ENCODE measurements at regions not wholly inside any gene's neighbourhood (a gene's known extent, or its start where the extent isn't known, plus 50 kb on each side); places are given as distances from the start of the nearest gene placed in this dataset.

DNA sequence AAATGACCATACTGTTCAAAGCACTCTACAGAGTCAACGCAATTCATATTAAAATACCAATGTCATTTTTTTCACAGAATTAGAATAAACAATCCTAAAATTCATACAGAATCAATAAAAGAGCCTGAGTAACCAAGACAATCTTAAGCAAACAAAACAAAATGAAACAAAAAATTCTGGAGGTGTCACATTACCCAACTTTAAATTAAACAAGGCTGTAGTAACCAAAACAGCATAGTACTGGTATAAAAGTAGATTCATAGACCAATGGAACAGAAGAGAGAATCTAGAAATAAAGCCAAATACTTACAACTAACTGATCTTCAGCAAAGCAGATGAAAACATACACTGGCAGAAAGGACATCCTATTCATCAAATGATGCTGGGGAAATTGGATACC is 346.9 kb upstream of the JAG1 start:
- Histone ChIP-seq H3K27ac (ENCODE audit: low read length) (no peak overlapping the region), H3K27me3 (ENCODE audit: control insufficient read depth, insufficient read depth) (no peaks in the 10 kb centered on the region), H3K9me3 (ENCODE audit: control insufficient read depth, low read length) (no peaks in the 10 kb centered on the region), H3K4me3 (ENCODE audit: low read length) (no peak overlapping the region), H3K4me1 (ENCODE audit: control insufficient read depth, insufficient read depth, low read length) (no peaks in the 10 kb centered on the region)
- ATAC-seq (no peak), DNase-seq (no peak)
- 93% methylated on average over 1 of the region's 1 CpG for WGBS
- intact Hi-C loops (cut with DNase I): no loop called here

DNA sequence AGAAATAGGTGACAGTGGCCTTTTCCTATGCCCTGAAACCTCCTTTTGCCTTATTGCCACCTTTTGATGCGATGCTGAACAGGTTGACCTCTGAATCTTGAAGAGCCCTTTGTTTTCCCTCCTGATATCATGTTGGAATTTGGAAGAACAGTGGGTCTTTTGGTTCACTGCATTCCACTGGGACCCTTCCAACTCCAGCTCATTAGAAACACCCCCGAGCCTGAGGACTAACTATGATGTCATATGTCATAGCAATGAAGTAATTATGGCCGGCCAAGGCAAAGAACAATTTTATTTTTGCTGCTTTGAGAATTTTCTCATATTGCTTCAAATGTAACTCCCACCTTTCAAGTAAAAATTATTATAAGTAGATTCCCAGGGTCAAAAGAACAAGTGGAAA is 353.4 kb upstream of the JAG1 start:
- intact Hi-C loops (cut with DNase I): no loop called here
- no peak overlapping the region for H3K4me3 ChIP-seq (ENCODE audit: low read length)
- no peak for ATAC-seq
- no peaks in the 10 kb centered on the region for H3K9me3 ChIP-seq (ENCODE audit: control insufficient read depth, low read length)
- no peaks in the 10 kb centered on the region for H3K27me3 ChIP-seq (ENCODE audit: control insufficient read depth, insufficient read depth)
- H3K4me1 ChIP-seq (ENCODE audit: control insufficient read depth, insufficient read depth, low read length): no peaks in the 10 kb centered on the region
- no peak overlapping the region for H3K27ac ChIP-seq (ENCODE audit: low read length)
- DNase-seq: no peak
- WGBS: 62% methylated on average over 3 of the region's 3 CpGs

DNA sequence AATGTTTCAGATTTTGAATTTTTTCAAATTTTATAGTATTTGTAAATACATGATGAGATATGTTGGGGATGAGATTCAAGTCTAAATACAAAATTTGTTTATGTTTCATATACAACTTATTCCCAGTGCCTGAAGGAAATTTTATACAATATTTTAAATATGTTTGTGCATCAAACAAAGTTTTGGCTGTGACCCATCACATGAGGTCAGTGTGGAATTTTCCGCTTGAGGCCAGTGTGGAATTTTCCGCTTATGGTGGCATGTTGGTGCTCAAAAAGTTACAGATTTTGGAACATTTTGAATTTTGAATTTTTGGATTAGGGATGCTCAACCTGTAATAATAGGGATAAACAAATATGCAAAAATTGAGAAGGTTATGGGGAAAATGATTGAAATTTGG is 356.6 kb upstream of the JAG1 start:
- no peak overlapping the region for H3K4me3 ChIP-seq (ENCODE audit: low read length)
- H3K27me3 ChIP-seq (ENCODE audit: control insufficient read depth, insufficient read depth): no peaks in the 10 kb centered on the region
- no peaks in the 10 kb centered on the region for H3K4me1 ChIP-seq (ENCODE audit: control insufficient read depth, insufficient read depth, low read length)
- WGBS: 98% methylated on average over 2 of the region's 2 CpGs
- no peak for DNase-seq
- H3K27ac ChIP-seq (ENCODE audit: low read length): no peak overlapping the region
- no peak for ATAC-seq
- intact Hi-C loops (cut with DNase I): no loop called here
- H3K9me3 ChIP-seq (ENCODE audit: control insufficient read depth, low read length): no peaks in the 10 kb centered on the region

DNA sequence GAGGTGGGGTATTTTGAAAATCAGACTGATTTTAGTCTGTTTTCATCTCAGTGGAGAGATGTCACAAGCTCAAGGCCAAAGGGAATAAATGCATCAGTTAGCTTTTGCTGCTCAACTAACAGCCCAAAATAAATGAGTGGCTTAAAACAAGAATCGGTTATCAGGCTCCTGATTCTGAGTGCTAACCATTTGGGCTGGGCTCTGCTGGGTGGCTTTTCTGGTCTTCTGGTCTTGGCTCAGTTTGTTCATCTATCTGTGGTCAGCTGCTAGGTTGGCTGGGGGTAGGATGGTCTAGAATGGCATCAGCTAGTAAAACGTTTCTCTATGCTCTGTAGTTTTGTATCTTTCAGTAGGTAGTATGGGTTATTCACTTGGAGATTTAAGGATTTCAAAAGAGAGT is 357.5 kb upstream of the JAG1 start:
- Histone ChIP-seq H3K27ac (ENCODE audit: low read length) (no peak overlapping the region), H3K27me3 (ENCODE audit: control insufficient read depth, insufficient read depth) (no peaks in the 10 kb centered on the region), H3K4me1 (ENCODE audit: control insufficient read depth, insufficient read depth, low read length) (no peaks in the 10 kb centered on the region), H3K4me3 (ENCODE audit: low read length) (no peak overlapping the region), H3K9me3 (ENCODE audit: control insufficient read depth, low read length) (no peaks in the 10 kb centered on the region)
- WGBS: 91% methylated on average over 2 of the region's 2 CpGs
- intact Hi-C loops (cut with DNase I): no loop called here
- DNase-seq: no peak
- ATAC-seq: no peak

DNA sequence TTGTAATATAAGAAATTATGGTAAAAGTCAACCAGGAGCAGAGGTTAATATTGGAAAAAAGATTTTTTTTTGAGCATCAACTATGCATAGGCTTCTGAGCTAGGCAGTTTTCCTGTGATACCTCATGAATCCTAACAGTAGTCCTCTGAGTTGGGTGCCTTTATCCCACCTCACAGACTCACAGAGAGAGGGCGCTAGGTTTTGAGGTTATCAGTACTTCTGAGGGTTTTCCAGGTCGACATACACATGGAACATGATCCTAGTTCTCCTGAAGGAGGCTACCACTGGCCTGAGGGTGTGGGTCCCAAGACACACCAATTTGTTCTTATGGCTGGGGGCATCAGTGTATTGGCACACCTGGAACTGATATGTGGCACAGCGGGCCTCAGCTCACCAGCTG is 358.8 kb upstream of the JAG1 start:
- Histone ChIP-seq H3K27ac (ENCODE audit: low read length) (no peak overlapping the region), H3K9me3 (ENCODE audit: control insufficient read depth, low read length) (no peaks in the 10 kb centered on the region), H3K4me1 (ENCODE audit: control insufficient read depth, insufficient read depth, low read length) (no peaks in the 10 kb centered on the region), H3K27me3 (ENCODE audit: control insufficient read depth, insufficient read depth) (no peaks in the 10 kb centered on the region), H3K4me3 (ENCODE audit: low read length) (no peak overlapping the region)
- ATAC-seq (no peak), DNase-seq (no peak)
- 79% methylated on average over 3 of the region's 3 CpGs for WGBS
- intact Hi-C loops (cut with DNase I): no loop called here

DNA sequence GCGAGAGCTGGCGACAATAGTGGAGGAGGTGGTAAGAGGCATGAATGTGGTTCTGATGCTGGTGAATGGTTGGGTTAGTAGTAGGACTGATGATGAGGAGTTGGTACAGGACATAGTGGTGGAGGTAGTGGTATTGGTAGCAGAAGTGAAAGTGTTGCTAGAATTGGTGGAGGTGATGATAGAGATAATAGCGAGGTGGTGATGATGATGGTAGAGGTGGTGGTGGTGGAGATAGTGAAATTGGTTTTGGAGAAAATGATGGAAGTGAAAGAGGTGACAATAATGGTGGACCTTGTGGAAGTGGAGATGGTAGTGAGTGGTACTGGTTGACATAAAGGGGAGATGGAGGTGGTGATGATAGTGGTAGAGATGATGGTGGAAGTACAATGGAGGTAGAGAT is 360.2 kb upstream of the JAG1 start:
- intact Hi-C loops (cut with DNase I): no loop called here
- Histone ChIP-seq H3K27me3 (ENCODE audit: control insufficient read depth, insufficient read depth) (no peaks in the 10 kb centered on the region), H3K4me3 (ENCODE audit: low read length) (no peak overlapping the region), H3K4me1 (ENCODE audit: control insufficient read depth, insufficient read depth, low read length) (no peaks in the 10 kb centered on the region), H3K9me3 (ENCODE audit: control insufficient read depth, low read length) (no peaks in the 10 kb centered on the region), H3K27ac (ENCODE audit: low read length) (no peak overlapping the region)
- WGBS: 99% methylated on average over 3 of the region's 3 CpGs
- DNase-seq: no peak
- ATAC-seq: no peak

DNA sequence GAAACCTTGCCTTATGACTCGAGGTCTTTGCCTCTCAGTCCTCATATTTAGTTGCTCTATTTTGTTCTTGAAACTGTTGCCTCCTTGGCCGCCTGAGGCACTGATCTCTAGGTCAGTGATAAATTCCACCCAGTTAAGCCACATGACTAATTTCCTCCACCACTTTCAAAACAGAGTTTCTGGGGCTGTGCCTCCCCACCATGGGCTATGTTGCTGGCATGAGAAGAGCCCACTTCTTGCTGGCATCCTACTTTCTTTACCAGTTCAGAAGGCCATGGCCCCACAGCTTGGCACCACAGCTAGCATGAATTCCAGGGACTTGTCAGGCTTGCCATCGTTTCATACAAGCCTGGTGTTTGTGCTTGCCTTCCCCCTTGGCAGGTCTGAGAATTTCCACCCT is 361.4 kb upstream of the JAG1 start:
- WGBS: 74% methylated on average over 3 of the region's 3 CpGs
- H3K27ac ChIP-seq (ENCODE audit: low read length): no peak overlapping the region
- no peak for ATAC-seq
- no peaks in the 10 kb centered on the region for H3K4me1 ChIP-seq (ENCODE audit: control insufficient read depth, insufficient read depth, low read length)
- no peaks in the 10 kb centered on the region for H3K9me3 ChIP-seq (ENCODE audit: control insufficient read depth, low read length)
- H3K27me3 ChIP-seq (ENCODE audit: control insufficient read depth, insufficient read depth): no peaks in the 10 kb centered on the region
- H3K4me3 ChIP-seq (ENCODE audit: low read length): no peak overlapping the region
- intact Hi-C loops (cut with DNase I): no loop called here
- DNase-seq: no peak

DNA sequence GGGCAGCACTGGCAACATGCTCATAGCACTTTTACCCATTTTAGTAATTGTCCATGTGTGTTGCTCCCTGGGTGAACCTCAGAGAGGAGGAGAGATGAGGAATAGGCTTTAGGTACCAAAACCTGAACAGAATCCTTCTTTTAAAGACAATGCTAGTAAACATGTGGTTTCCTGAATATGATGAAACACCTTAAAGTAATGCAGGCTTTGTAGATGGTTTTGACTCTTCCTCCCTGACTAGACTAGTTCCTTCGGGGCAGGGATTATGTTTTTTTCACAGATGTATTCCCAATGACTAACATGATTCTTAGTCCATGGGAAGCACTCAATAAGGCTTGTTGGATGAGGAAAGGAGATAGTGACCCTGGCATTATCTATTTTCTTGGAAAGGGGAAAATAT is 367.6 kb upstream of the JAG1 start:
- no peaks in the 10 kb centered on the region for H3K27me3 ChIP-seq (ENCODE audit: control insufficient read depth, insufficient read depth)
- no peak for DNase-seq
- no peaks in the 10 kb centered on the region for H3K9me3 ChIP-seq (ENCODE audit: control insufficient read depth, low read length)
- no peak overlapping the region for H3K4me3 ChIP-seq (ENCODE audit: low read length)
- no peaks in the 10 kb centered on the region for H3K4me1 ChIP-seq (ENCODE audit: control insufficient read depth, insufficient read depth, low read length)
- WGBS: 91% methylated on average over 1 of the region's 1 CpG
- intact Hi-C loops (cut with DNase I): no loop called here
- ATAC-seq: no peak
- no peak overlapping the region for H3K27ac ChIP-seq (ENCODE audit: low read length)

DNA sequence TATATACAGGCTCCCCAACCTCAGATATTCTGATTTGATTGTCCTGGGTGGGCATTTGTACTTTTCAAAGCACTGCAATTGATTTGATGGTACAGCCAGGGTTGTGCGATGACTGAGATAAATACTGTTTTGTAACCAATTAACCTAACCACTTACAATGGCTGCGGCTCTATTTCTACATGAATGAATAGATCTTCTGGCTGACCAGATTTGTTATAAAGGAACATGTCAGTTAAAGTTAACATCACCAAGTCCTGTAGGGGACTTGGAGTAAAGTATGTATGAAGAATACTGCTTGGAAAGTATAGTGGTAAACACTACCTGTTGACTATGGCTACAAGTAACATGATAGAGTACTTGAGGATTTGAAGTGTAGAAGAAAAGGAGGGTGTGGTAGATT is 369.2 kb upstream of the JAG1 start:
- Histone ChIP-seq H3K4me1 (ENCODE audit: control insufficient read depth, insufficient read depth, low read length) (no peaks in the 10 kb centered on the region), H3K27me3 (ENCODE audit: control insufficient read depth, insufficient read depth) (no peaks in the 10 kb centered on the region), H3K9me3 (ENCODE audit: control insufficient read depth, low read length) (no peaks in the 10 kb centered on the region), H3K4me3 (ENCODE audit: low read length) (no peak overlapping the region), H3K27ac (ENCODE audit: low read length) (no peak overlapping the region)
- ATAC-seq: no peak
- intact Hi-C loops (cut with DNase I): no loop called here
- no peak for DNase-seq
- 94% methylated on average over 2 of the region's 2 CpGs for WGBS

DNA sequence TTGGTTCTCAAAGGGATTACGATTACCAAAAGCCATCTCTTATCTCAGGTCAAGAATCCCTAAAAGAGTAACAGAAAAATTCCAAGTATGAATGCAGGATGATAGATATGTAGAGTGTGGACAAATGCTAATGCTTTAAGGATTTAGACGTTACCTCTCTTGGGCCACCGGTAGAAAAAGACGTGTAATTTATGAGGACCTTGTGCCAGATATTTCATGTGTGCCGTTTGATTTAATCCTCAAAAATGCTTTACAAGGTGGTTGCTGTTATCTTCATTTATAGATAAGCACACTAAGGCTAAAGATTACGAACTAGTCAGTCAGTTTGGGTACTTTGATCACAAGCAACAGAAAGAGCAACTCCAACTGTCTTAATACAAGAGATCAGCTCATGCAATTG is 370.8 kb upstream of the JAG1 start:
- DNase-seq (no peak), ATAC-seq (no peak)
- no peaks in the 10 kb centered on the region for H3K4me1 ChIP-seq (ENCODE audit: control insufficient read depth, insufficient read depth, low read length)
- H3K9me3 ChIP-seq (ENCODE audit: control insufficient read depth, low read length): no peaks in the 10 kb centered on the region
- intact Hi-C loops (cut with DNase I): no loop called here
- H3K27ac ChIP-seq (ENCODE audit: low read length): no peak overlapping the region
- whole genome bisulfite sequencing: 78% methylated on average over 6 of the region's 6 CpGs
- no peaks in the 10 kb centered on the region for H3K27me3 ChIP-seq (ENCODE audit: control insufficient read depth, insufficient read depth)
- H3K4me3 ChIP-seq (ENCODE audit: low read length): no peak overlapping the region

DNA sequence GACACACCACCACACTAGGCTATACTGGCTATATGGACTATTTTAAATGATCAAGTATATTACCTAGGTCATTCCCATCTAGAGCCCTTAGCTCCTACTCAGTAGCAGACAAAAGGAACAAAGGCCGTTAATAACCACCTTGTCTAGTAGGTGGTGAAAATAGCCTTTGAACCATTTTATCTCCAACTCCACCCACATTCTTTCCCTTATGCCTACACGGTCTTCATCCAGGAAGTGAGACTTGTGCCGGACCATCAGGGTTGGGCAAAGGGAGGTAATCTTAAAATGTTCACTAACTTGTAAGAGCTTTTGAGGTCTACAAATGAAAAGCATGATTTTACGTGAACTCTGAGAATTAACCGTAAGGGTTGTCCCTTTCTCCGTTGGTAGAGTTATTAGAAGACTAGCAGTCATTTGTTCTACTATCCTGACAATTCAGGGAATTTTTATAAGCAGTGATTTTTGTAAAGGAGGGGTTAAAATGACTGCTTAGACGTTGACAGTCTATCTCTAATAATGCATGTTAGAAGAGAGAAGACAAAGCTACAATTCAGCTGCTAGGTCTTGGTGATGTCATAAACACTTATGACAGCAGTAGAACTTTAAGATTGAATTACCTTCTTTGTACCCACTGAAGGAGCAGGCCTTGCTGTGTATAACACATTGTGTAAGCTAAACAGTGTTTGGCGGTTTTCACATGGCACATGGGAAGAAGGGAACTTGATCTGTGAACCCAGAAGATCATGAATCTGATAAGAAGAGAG is 371.8 kb upstream of the JAG1 start:
- no peaks in the 10 kb centered on the region for H3K27me3 ChIP-seq (ENCODE audit: control insufficient read depth, insufficient read depth)
- no peak overlapping the region for H3K4me3 ChIP-seq (ENCODE audit: low read length)
- ATAC-seq (no peak), DNase-seq (no peak)
- no peaks in the 10 kb centered on the region for H3K9me3 ChIP-seq (ENCODE audit: control insufficient read depth, low read length)
- 87% methylated on average over 8 of the region's 8 CpGs for WGBS
- H3K27ac ChIP-seq (ENCODE audit: low read length): no peak overlapping the region
- H3K4me1 ChIP-seq (ENCODE audit: control insufficient read depth, insufficient read depth, low read length): no peaks in the 10 kb centered on the region
- intact Hi-C loops (cut with DNase I): no loop called here

DNA sequence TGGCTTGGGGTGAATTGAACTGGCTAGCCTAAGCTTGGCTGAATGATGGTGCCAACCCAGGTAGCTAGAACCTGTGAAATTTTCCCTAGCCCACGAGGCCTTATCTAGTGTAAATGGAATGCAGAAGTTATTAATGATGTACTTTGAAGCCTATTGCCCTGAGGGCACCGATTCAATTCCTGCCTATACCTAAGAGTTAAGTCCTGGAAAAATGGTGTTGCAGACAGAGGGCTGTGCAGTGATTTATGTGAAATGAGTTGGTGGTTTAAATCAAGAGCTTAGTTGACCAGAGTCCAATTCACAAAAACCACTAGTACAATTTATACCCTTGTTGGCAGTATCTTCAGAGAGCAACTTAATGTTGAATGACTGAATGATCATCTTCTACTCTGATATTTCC is 373.8 kb upstream of the JAG1 start:
- DNase-seq (no peak), ATAC-seq (no peak)
- Histone ChIP-seq H3K9me3 (ENCODE audit: control insufficient read depth, low read length) (no peaks in the 10 kb centered on the region), H3K27me3 (ENCODE audit: control insufficient read depth, insufficient read depth) (no peaks in the 10 kb centered on the region), H3K4me1 (ENCODE audit: control insufficient read depth, insufficient read depth, low read length) (no peaks in the 10 kb centered on the region), H3K4me3 (ENCODE audit: low read length) (no peak overlapping the region), H3K27ac (ENCODE audit: low read length) (no peak overlapping the region)
- 64% methylated on average over 2 of the region's 2 CpGs for WGBS
- intact Hi-C loops (cut with DNase I): no loop called here

Measured in right cardiac atrium (tissue), 5 donors.